SK-N-SH treated with all-trans-retinoic acid at 6 μM for 48 hours (cell line): ENCODE measurements at regions not wholly inside any gene's neighbourhood (a gene's known extent, or its start where the extent isn't known, plus 50 kb on each side); places are given as distances from the start of the nearest gene placed in this dataset.

Source experiments
- ATAC-seq: fragments of 200-7000 bp; cut with Tn5 transposase; 3 replicates; pipeline ENCODE4 v1.9.1; 2020; ENCODE audit warnings: mild to moderate bottlenecking, moderate library complexity
- ARNTL ChIP-seq: fragments of 450-650 bp; formaldehyde crosslinking; IDR thresholded peaks from 2 replicates; pipeline ENCODE4 v1.5.0; 2020; ENCODE audit warnings: low read depth, mild to moderate bottlenecking, moderate library complexity, borderline replicate concordance
- BACH2 ChIP-seq: fragments of 250-450 bp; sonication (Bioruptor Pico); IDR thresholded peaks from 2 replicates; pipeline ENCODE4 v1.9.0; 2021; ENCODE audit warnings: mild to moderate bottlenecking, borderline replicate concordance
- CSDC2 ChIP-seq: fragments of 250-450 bp; sonication (Bioruptor Pico); IDR thresholded peaks from 2 replicates; pipeline ENCODE4 v1.5.0; 2020; ENCODE audit warnings: mild to moderate bottlenecking, moderate library complexity
- CSRNP3 ChIP-seq: fragments of 250-450 bp; sonication (Bioruptor Pico); IDR thresholded peaks from 2 replicates; pipeline ENCODE4 v1.5.1; 2021; ENCODE audit warnings: mild to moderate bottlenecking, moderate library complexity
- ESRRG ChIP-seq: fragments of 250-450 bp; sonication (Bioruptor Pico); IDR thresholded peaks from 2 replicates; pipeline ENCODE4 v1.6.1; 2021; ENCODE audit warnings: mild to moderate bottlenecking
- ISL1 ChIP-seq: fragments of 250-450 bp; sonication (Bioruptor Pico); IDR thresholded peaks from 2 replicates; pipeline ENCODE4 v2.1.2; 2022; ENCODE audit warnings: mild to moderate bottlenecking, moderate library complexity
- OSR1 ChIP-seq: fragments of 250-450 bp; sonication (Bioruptor Pico); IDR thresholded peaks from 2 replicates; pipeline ENCODE4 v1.8.0; 2022; ENCODE audit warnings: moderate library complexity, mild to moderate bottlenecking, inconsistent platforms
- POU6F1 ChIP-seq: fragments of 250-450 bp; sonication (Bioruptor Pico); IDR thresholded peaks from 2 replicates; pipeline ENCODE4 v1.8.0; 2021; ENCODE audit warnings: low read depth, mild to moderate bottlenecking, moderate library complexity, borderline replicate concordance
- PPARA ChIP-seq: fragments of 250-450 bp; sonication (Bioruptor Pico); IDR thresholded peaks from 2 replicates; pipeline ENCODE4 v1.5.0; 2020; ENCODE audit warnings: mild to moderate bottlenecking, borderline replicate concordance
- RARB ChIP-seq: fragments of 250-450 bp; sonication (Bioruptor Pico); IDR thresholded peaks from 2 replicates; pipeline ENCODE4 v1.8.0; 2021; ENCODE audit warnings: mild to moderate bottlenecking, moderate library complexity
- SNAI2 ChIP-seq: fragments of 250-450 bp; sonication (Bioruptor Pico); IDR thresholded peaks from 2 replicates; pipeline ENCODE4 v1.5.0; 2020; ENCODE audit warnings: mild to moderate bottlenecking, moderate library complexity
- TCF4 ChIP-seq: fragments of 250-450 bp; sonication (Bioruptor Pico); IDR thresholded peaks from 2 replicates; pipeline ENCODE4 v1.8.0; 2021; ENCODE audit warnings: mild to moderate bottlenecking, moderate library complexity, borderline replicate concordance
- TOX ChIP-seq: fragments of 250-450 bp; sonication (Bioruptor Pico); IDR thresholded peaks from 2 replicates; pipeline ENCODE4 v1.8.0; 2021; ENCODE audit warnings: mild to moderate bottlenecking, moderate library complexity, borderline replicate concordance
- ZC3H10 ChIP-seq: fragments of 250-450 bp; sonication (Bioruptor Pico); IDR thresholded peaks from 2 replicates; pipeline ENCODE4 v1.5.1; 2021; ENCODE audit warnings: mild to moderate bottlenecking, moderate library complexity
- ZFP3 ChIP-seq: fragments of 250-450 bp; sonication (Bioruptor Pico); IDR thresholded peaks from 2 replicates; pipeline ENCODE4 v1.5.0; 2020; ENCODE audit warnings: mild to moderate bottlenecking, moderate library complexity
- ZFP30 ChIP-seq: fragments of 450-650 bp; formaldehyde crosslinking; IDR thresholded peaks from 2 replicates; pipeline ENCODE4 v1.5.0; 2022; ENCODE audit warnings: mild to moderate bottlenecking, moderate library complexity
- ZNF565 ChIP-seq: fragments of 450-650 bp; formaldehyde crosslinking; conservative IDR thresholded peaks from 2 replicates; pipeline ENCODE4 v1.5.0; 2020; ENCODE audit warnings: low read depth, mild to moderate bottlenecking, moderate library complexity
- ZNF70 ChIP-seq: fragments of 450-650 bp; formaldehyde crosslinking; IDR thresholded peaks from 2 replicates; pipeline ENCODE4 v1.5.0; 2020; ENCODE audit warnings: mild to moderate bottlenecking, moderate library complexity
- TF ChIP-seq, protein P1 (sequence below): fragments of 250-450 bp; sonication (Bioruptor Pico); IDR thresholded peaks from 2 replicates; pipeline ENCODE4 v1.5.0; 2020; ENCODE audit warnings: mild to moderate bottlenecking, moderate library complexity

GRCh38 chr4:17064959-17065358 lies 166.5 kb upstream of the LDB2 start:
- no peak for ATAC-seq
- TF ChIP-seq ZFP3 (CRISPR knock-in tag) (no peak), ARNTL (CRISPR knock-in tag) (no peak), PPARA (CRISPR knock-in tag) (no peak), CSDC2 (CRISPR knock-in tag) (no peak), ZNF70 (CRISPR knock-in tag) (no peak), CSRNP3 (no peak), ISL1 (CRISPR knock-in tag) (no peak), ZC3H10 (CRISPR knock-in tag) (no peak), TCF4 (CRISPR knock-in tag) (no peak)
- TF ChIP-seq, all 23 proteins: peak for 0

- TF ChIP-seq ZFP3 (CRISPR knock-in tag) (no peak), SNAI2 (CRISPR knock-in tag) (no peak), TOX (no peak), ZC3H10 (CRISPR knock-in tag) (no peak), ZNF565 (CRISPR knock-in tag) (no peak)
- TF ChIP-seq, protein P1, sequence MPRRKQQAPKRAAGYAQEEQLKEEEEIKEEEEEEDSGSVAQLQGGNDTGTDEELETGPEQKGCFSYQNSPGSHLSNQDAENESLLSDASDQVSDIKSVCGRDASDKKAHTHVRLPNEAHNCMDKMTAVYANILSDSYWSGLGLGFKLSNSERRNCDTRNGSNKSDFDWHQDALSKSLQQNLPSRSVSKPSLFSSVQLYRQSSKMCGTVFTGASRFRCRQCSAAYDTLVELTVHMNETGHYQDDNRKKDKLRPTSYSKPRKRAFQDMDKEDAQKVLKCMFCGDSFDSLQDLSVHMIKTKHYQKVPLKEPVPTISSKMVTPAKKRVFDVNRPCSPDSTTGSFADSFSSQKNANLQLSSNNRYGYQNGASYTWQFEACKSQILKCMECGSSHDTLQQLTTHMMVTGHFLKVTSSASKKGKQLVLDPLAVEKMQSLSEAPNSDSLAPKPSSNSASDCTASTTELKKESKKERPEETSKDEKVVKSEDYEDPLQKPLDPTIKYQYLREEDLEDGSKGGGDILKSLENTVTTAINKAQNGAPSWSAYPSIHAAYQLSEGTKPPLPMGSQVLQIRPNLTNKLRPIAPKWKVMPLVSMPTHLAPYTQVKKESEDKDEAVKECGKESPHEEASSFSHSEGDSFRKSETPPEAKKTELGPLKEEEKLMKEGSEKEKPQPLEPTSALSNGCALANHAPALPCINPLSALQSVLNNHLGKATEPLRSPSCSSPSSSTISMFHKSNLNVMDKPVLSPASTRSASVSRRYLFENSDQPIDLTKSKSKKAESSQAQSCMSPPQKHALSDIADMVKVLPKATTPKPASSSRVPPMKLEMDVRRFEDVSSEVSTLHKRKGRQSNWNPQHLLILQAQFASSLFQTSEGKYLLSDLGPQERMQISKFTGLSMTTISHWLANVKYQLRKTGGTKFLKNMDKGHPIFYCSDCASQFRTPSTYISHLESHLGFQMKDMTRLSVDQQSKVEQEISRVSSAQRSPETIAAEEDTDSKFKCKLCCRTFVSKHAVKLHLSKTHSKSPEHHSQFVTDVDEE (CRISPR knock-in tag), result no peak
Observed at GRCh38 chr4:17063888-17064287, 165.4 kb upstream of the LDB2 start.

DNA sequence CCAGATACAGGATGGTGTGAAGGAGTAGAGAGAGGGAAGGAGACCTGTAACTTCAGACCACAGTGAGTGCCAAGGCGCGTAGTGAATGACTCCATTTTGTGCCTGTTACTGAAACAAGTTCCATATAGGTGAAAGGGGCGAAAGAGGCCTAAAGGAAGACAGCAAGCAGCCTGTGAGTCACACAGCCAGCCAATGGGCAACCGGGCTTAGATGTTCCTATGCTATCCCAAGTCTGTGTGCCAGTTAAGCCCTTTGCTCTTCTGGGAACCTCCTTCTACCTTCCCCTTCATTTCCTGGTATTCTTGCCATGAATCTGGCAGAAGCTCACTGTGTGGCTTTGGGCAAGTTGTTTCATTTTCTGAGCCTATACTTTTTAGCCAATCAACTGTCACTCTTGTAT lies 161.8 kb upstream of the LDB2 start:
- no peak for ATAC-seq

More at GRCh38 chr4:17063888-17064287, 165.4 kb upstream of the LDB2 start:
- peak; percentile 16; the same call in 1 of the 3 replicates for ATAC-seq

GRCh38 chr4:17058916-17059741 lies 160.7 kb upstream of the LDB2 start:
- ATAC-seq, result peak; percentile 79
- TF ChIP-seq ZFP30 (CRISPR knock-in tag) (no peak), POU6F1 (CRISPR knock-in tag) (no peak), PPARA (CRISPR knock-in tag) (no peak), TCF4 (CRISPR knock-in tag) (no peak), ZC3H10 (CRISPR knock-in tag) (no peak), ARNTL (CRISPR knock-in tag) (no peak), BACH2 (CRISPR knock-in tag) (no peak), ISL1 (CRISPR knock-in tag) (no peak), ZFP3 (CRISPR knock-in tag) (no peak), ESRRG (CRISPR knock-in tag) (no peak), SNAI2 (CRISPR knock-in tag) (no peak), ZNF565 (CRISPR knock-in tag) (no peak)
- TF ChIP-seq, protein P1 (CRISPR knock-in tag), result no peak

More for the DNA sequence above, 161.8 kb upstream of the LDB2 start:
- TF ChIP-seq ZFP3 (CRISPR knock-in tag) (no peak), ZFP30 (CRISPR knock-in tag) (no peak), ZNF565 (CRISPR knock-in tag) (no peak), TOX (no peak), ZC3H10 (CRISPR knock-in tag) (no peak), OSR1 (CRISPR knock-in tag) (no peak), RARB (CRISPR knock-in tag) (no peak)
- TF ChIP-seq, protein P1 (CRISPR knock-in tag), result no peak
